B cell (primary cell): ENCODE measurements at regions not wholly inside any gene's neighbourhood (a gene's known extent, or its start where the extent isn't known, plus 50 kb on each side); places are given as distances from the start of the nearest gene placed in this dataset.

Experiments used
- ATAC-seq: fragments of 200-7000 bp; cut with Tn5 transposase; one replicate; pipeline ENCODE4 v1.10.0; 2021; ENCODE audit warnings: low read depth, mild to moderate bottlenecking, moderate number of reproducible peaks, moderate library complexity
- CTCF ChIA-PET: fragments of 350-600 bp; sonication (Branson Sonifier 250); formaldehyde crosslinking; loops from one replicate; lab custom pipeline; 2021; ENCODE audit warnings: antibody characterized with exemption, inconsistent platforms; lab: Charles Lee
- POLR2A ChIA-PET: fragments of 350-600 bp; sonication (Branson Sonifier 250); formaldehyde crosslinking; loops from one replicate; lab custom pipeline; 2021; ENCODE audit warnings: antibody characterized with exemption; lab: Charles Lee
- DNase-seq: peaks from one replicate; pipeline ENCODE4 v3.0.0; 2013
- H2AFZ ChIP-seq: 2 replicates; pipeline ENCODE4 v1.6.1; 2012; ENCODE audit warnings: mild to moderate bottlenecking, low read depth, low read length; ENCODE audit not compliant: insufficient read depth, poor library complexity, severe bottlenecking
- H3K27ac ChIP-seq, 2 donors: 1 replicate in 1 of 2; 2 replicates in 1 of 2; pipeline ENCODE4 v1.5.1; 2012 to 2013; ENCODE audit warnings: low read length in 2 of 2, mild to moderate bottlenecking in 2 of 2, moderate library complexity in 1 of 2
- H3K27me3 ChIP-seq, 4 experiments: fragments of 200-600 bp in 1 of 4; sonication (generic) in 1 of 4; replicated peaks in 1 of 4; 1 replicate in 2 of 4; 2 replicates in 2 of 4; pipeline versions ENCODE4 v1.6.1 to v1.7.0; 2013 to 2016; ENCODE audit warnings: low read length in 3 of 4, mild to moderate bottlenecking in 2 of 4, mixed read lengths in 1 of 4, moderate library complexity in 1 of 4; ENCODE audit not compliant: insufficient read depth in 4 of 4, control insufficient read depth in 3 of 4; ENCODE audit errors: control extremely low read depth in 1 of 4
- H3K36me3 ChIP-seq, 2 experiments: replicated peaks in 1 of 2; 1 replicate in 1 of 2; 2 replicates in 1 of 2; pipeline versions ENCODE4 v1.6.1 to v1.7.1; 2013; ENCODE audit warnings: low read length in 1 of 2; ENCODE audit not compliant: insufficient read depth in 2 of 2, control insufficient read depth in 1 of 2; ENCODE audit errors: control extremely low read depth in 1 of 2, extremely low read depth in 1 of 2
- H3K4me1 ChIP-seq, 2 donors: fragments of 200-600 bp in 1 of 2; sonication (generic) in 1 of 2; 1 replicate in 1 of 2; 2 replicates in 1 of 2; pipeline versions ENCODE4 v1.5.1 to v1.6.1; 2013 to 2017; ENCODE audit warnings: low read length in 2 of 2; ENCODE audit not compliant: control insufficient read depth in 2 of 2, insufficient read depth in 2 of 2
- H3K4me2 ChIP-seq: replicated peaks from 2 replicates; pipeline ENCODE3; 2012; ENCODE audit warnings: mild to moderate bottlenecking, low read depth, low read length; ENCODE audit not compliant: poor library complexity, severe bottlenecking
- H3K4me3 ChIP-seq, 5 experiments: fragments of 200-600 bp in 1 of 5; sonication (generic) in 1 of 5; 1 replicate in 3 of 5; 2 replicates in 2 of 5; pipeline versions ENCODE4 v1.5.1 to v1.7.0; 2011 to 2016; ENCODE audit warnings: low read length in 4 of 5, mild to moderate bottlenecking in 4 of 5, low read depth in 2 of 5, control low read depth in 1 of 5, moderate library complexity in 1 of 5; ENCODE audit not compliant: insufficient read depth in 1 of 5; ENCODE audit errors: control extremely low read depth in 1 of 5, extremely low read depth in 1 of 5
- H3K79me2 ChIP-seq: fragments of 200-600 bp; sonication (generic); one replicate; pipeline ENCODE4 v1.6.0; 2016; ENCODE audit warnings: low read length; ENCODE audit not compliant: control insufficient read depth, insufficient read depth
- H3K9ac ChIP-seq: fragments of 200-600 bp; sonication (generic); 2 replicates; pipeline ENCODE4 v1.6.1; 2017; ENCODE audit warnings: mild to moderate bottlenecking, low read length, moderate library complexity
- H3K9me3 ChIP-seq, 3 donors: one replicate each; pipeline versions ENCODE4 v1.6.1 to v1.7.1; 2013; ENCODE audit warnings: low read length in 2 of 3; ENCODE audit not compliant: control insufficient read depth in 2 of 3, insufficient read depth in 1 of 3; ENCODE audit errors: control extremely low read depth in 1 of 3
- H4K20me1 ChIP-seq: 2 replicates; pipeline ENCODE4 v1.6.0; 2012; ENCODE audit warnings: mild to moderate bottlenecking, low read length; ENCODE audit not compliant: insufficient read depth, control insufficient read depth, poor library complexity, severe bottlenecking
- H3K27ac Mint-ChIP-seq: one replicate; pipeline ENCODE4 v1.8.0; 2021; ENCODE audit warnings: mixed read lengths
- H3K27me3 Mint-ChIP-seq: one replicate; pipeline ENCODE4 v1.8.0; 2021; ENCODE audit warnings: mixed read lengths
- H3K4me1 Mint-ChIP-seq: one replicate; pipeline ENCODE4 v1.8.0; 2021; ENCODE audit warnings: mixed read lengths
- H3K4me3 Mint-ChIP-seq: one replicate; pipeline ENCODE4 v1.8.0; 2021; ENCODE audit warnings: mixed read lengths
- H3K9me3 Mint-ChIP-seq: one replicate; pipeline ENCODE4 v1.8.0; 2022; ENCODE audit warnings: mixed read lengths; ENCODE audit not compliant: insufficient read depth
- CTCF ChIP-seq: fragments of 200-600 bp; IDR thresholded peaks from one replicate; pipeline ENCODE4 v1.8.0; 2022; ENCODE audit warnings: antibody characterized with exemption, mild to moderate bottlenecking
- EZH2 ChIP-seq: IDR thresholded peaks from 2 replicates; pipeline ENCODE4 v1.6.1; 2012; ENCODE audit warnings: borderline replicate concordance, low read depth, mild to moderate bottlenecking, moderate library complexity, low read length; ENCODE audit not compliant: insufficient read depth, poor library complexity, severe bottlenecking
- WGBS: methylation state at CpG from one replicate; pipeline ENCODE4 v1.1.5; 2013; ENCODE audit warnings: missing lambda C conversion rate; ENCODE audit not compliant: insufficient coverage; 5-methylcytosine and 5-hydroxymethylcytosine counted together
- intact Hi-C: fragments of 100-400 bp; cut with micrococcal nuclease; formaldehyde crosslinking; loops from one replicate; pipeline ENCODE4 v1.10.0; 2022

- no peaks in the 10 kb centered on the region for H3K36me3 ChIP-seq
- H3K9ac ChIP-seq: no peak overlapping the region
- H3K4me3 ChIP-seq: no peak overlapping the region
- peaks cover 36% of the 10 kb centered on the region for H3K27me3 Mint-ChIP-seq
- H3K4me1 ChIP-seq: no peaks in the 10 kb centered on the region
- peaks cover 0 to 8% (median 0%) of the 10 kb centered on the region in 4 experiments for H3K27me3 ChIP-seq
- no peaks in the 10 kb centered on the region for H3K4me1 Mint-ChIP-seq
- 0% methylated on average over 2 of the region's 4 CpGs for WGBS
- POLR2A ChIA-PET: no interaction called here
- no peak overlapping the region for H3K4me3 Mint-ChIP-seq
- H4K20me1 ChIP-seq: no peaks in the 10 kb centered on the region
- H3K27ac ChIP-seq: no peak overlapping the region
- ATAC-seq (no peak), DNase-seq (no peak)
- H3K9me3 Mint-ChIP-seq: no peaks in the 10 kb centered on the region
- intact Hi-C loops: no loop called here
- no peak overlapping the region for H3K27ac Mint-ChIP-seq
- TF ChIP-seq EZH2: no peak
- TF ChIP-seq CTCF: no peak
- no peaks in the 10 kb centered on the region for H3K79me2 ChIP-seq
- CTCF ChIA-PET: interaction anchor here (0.8 kb wide), 1 partner anchor 382 kb away, joined by 3 read pairs; no protein-coding TSS in a partner anchor
- H3K4me2 ChIP-seq: no peak overlapping the region
- no peak overlapping the region for H2AFZ ChIP-seq
- H3K9me3 ChIP-seq: no peaks in the 10 kb centered on the region
Measured at GRCh38 chr10:129330211-129330610, 136.8 kb upstream of the MGMT start.

GRCh38 chr10:129331207-129331838 lies 135.7 kb upstream of the MGMT start:
- ATAC-seq: no peak
- H3K27ac Mint-ChIP-seq: no peak overlapping the region
- no peak overlapping the region for H2AFZ ChIP-seq
- no peak overlapping the region for H3K4me3 Mint-ChIP-seq
- no peak overlapping the region for H3K4me2 ChIP-seq
- no peaks in the 10 kb centered on the region for H3K4me1 Mint-ChIP-seq
- CTCF ChIA-PET: no interaction called here
- no peaks in the 10 kb centered on the region for H3K36me3 ChIP-seq
- H3K27me3 Mint-ChIP-seq: peaks cover 31% of the 10 kb centered on the region
- no peaks in the 10 kb centered on the region for H3K4me1 ChIP-seq
- intact Hi-C loops: no loop called here
- H3K79me2 ChIP-seq: no peaks in the 10 kb centered on the region
- H3K27me3 ChIP-seq: peaks cover 0 to 8% (median 0%) of the 10 kb centered on the region in 4 experiments
- H3K9ac ChIP-seq: no peak overlapping the region
- TF ChIP-seq CTCF (no peak), EZH2 (no peak)
- POLR2A ChIA-PET: no interaction called here
- no peak for DNase-seq
- H3K4me3 ChIP-seq: no peak overlapping the region
- no peaks in the 10 kb centered on the region for H3K9me3 ChIP-seq
- H3K27ac ChIP-seq: no peak overlapping the region
- H4K20me1 ChIP-seq: no peaks in the 10 kb centered on the region
- WGBS: 84% methylated on average over 3 of the region's 12 CpGs
- no peaks in the 10 kb centered on the region for H3K9me3 Mint-ChIP-seq
